ENCODE measurements at regions not wholly inside any gene's neighbourhood (a gene's known extent, or its start where the extent isn't known, plus 50 kb on each side); places are given as distances from the start of the nearest gene placed in this dataset.

DNA sequence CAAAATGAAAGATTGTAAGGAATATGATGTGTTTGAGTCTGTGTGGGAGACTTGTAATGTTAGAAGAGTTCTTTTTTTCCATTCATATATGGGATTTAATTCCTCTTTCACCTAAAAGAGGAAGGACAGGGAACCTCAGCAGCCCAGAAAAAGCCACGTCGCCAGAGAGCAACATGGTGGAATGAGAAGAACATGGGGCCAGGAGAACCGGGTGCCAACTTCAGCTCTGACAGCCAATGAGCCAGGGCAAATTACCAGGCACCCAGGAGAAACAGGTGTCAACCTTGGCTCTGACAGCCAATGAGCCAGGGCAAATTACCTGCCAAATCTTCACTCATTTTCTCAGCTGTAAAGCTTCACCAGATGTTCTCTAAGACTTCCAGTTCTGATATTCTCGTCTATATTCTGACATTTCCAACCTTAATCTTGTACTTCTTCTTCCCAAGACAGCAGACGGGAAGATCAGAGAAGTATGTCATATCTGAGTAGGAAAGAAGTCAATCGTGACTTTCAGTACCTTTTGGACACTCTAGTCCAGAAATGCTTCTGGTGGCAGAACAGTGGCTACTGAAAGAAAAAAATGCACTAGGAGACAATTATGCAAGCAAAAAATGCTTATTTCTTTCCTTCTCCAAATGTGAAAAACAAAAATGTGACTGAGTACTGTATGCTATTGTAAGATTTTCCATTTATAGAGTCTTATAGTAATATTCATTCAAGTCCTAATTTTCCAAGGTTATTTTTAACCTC is 79.2 kb upstream of the COL5A2 start:
- TF ChIP-seq CTCF (IDR thresholded peaks at IDR 0.05): no peak

DNA sequence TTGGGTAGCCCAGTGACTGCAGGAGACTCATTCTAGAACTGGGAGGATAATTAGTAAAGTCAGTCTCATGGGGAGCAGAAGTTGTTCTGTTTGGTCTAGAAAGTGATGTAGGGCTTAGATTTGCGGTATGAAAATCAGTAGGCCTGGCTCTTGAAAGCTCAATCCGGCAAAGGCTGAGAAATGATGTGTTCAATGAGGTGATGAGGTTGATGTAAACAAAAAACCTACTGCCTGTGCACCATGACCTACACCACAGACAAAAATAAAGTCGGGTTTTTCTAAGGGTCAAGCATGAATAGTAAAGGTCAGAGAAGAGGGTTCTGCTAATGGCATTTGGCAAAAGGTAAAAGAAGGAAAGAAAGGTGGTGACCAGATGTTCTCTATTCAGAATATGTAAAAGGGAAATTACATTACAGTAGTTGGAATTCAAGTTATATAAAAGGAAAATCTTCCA is 80.8 kb upstream of the COL5A2 start:
- TF ChIP-seq CTCF (IDR thresholded peaks at IDR 0.05): no peak

- TF ChIP-seq CTCF (IDR thresholded peaks at IDR 0.05): no peak
Observed at GRCh38 chr2:189261431-189261841, 81.9 kb upstream of the COL5A2 start.

- TF ChIP-seq CTCF (IDR thresholded peaks at IDR 0.05): no peak
Observed at GRCh38 chr2:189261916-189262315, 82.4 kb upstream of the COL5A2 start.

DNA sequence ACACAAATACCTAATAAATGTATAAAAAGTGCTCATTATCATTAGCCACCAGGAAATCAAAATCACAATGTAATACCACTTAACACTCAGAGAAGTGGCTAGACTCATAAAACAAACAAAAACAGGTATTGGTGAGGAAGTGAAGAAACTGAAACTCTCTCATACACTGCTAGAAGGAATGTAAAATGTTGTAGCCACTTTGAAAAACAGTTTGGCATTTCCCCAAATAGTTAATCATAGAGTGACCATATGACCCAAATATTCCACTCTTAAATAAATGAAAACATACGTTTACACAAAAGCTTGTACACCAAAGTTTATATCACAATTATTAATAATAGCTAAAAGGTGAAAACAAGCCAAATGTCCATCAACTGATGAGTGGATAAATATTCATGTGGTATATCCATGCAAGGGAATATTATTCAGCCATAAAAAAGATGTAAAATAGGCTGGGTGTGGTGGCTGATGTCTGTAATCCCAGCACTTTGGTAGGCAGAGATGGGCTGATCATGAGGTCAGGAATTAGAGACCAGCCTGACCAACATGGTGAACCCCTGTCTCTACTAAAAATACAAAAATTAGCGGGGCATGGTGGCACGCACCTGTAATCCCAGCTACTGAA is 86.2 kb upstream of the COL5A2 start:
- TF ChIP-seq CTCF (IDR thresholded peaks at IDR 0.05): no peak

DNA sequence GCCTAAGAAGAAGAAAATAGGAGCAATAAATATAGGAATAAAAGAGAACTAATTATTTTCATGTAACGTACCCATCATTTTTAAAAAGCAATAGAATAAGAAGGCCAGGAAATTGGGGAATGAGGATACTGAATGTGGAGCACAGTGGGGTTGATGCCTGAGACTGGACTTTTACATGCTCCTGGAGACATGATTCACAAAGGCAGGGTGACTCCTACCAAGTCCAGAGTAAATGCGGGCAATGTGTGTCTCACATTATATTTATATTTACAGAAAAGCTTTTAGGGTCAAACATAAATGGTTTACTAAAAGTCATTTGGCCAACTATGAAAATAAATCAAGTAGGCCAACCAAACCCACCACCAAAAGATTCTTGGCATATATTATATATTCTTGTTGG is 87.9 kb upstream of the COL5A2 start:
- no peak for TF ChIP-seq CTCF (IDR thresholded peaks at IDR 0.05)

- no peak for TF ChIP-seq CTCF (IDR thresholded peaks at IDR 0.05)
Observed at GRCh38 chr2:189267925-189268579, 88.5 kb upstream of the COL5A2 start.
